Thyroid gland (tissue), 4 donors: ENCODE measurements at regions not wholly inside any gene's neighbourhood (a gene's known extent, or its start where the extent isn't known, plus 50 kb on each side); places are given as distances from the start of the nearest gene placed in this dataset.

Source experiments
- DNase-seq, 2 donors: peaks; one replicate each; pipeline ENCODE4 v3.0.0-alpha.2; 2019
- H3K27ac ChIP-seq, 3 donors: fragments of 200-600 bp; sonication (generic); 1 replicate in 2 of 3; 2 replicates in 1 of 3; pipeline ENCODE4 v1.5.1; 2016 to 2019; ENCODE audit warnings: mild to moderate bottlenecking in 1 of 3, moderate library complexity in 1 of 3
- H3K27me3 ChIP-seq: fragments of 200-600 bp; sonication (generic); one replicate; pipeline ENCODE4 v1.5.1; 2019
- H3K36me3 ChIP-seq, 2 donors: fragments of 200-600 bp; sonication (generic); one replicate each; pipeline ENCODE4 v1.5.1; 2016 to 2019
- H3K4me1 ChIP-seq, 2 donors: fragments of 200-600 bp; sonication (generic); one replicate each; pipeline ENCODE4 v1.5.1; 2017 to 2019
- H3K4me3 ChIP-seq, 3 donors: fragments of 200-600 bp; sonication (generic); replicated peaks in 1 of 3; 1 replicate in 2 of 3; 2 replicates in 1 of 3; pipeline ENCODE4 v1.5.1; 2016; ENCODE audit warnings: mild to moderate bottlenecking in 1 of 3
- H3K9me3 ChIP-seq: fragments of 200-600 bp; sonication (generic); one replicate; pipeline ENCODE4 v1.5.1; 2017
- POLR2A ChIP-seq, 2 donors: fragments of 450-650 bp; IDR thresholded peaks; one replicate each; pipeline ENCODE4 v1.6.1; 2017; ENCODE audit warnings: antibody characterized with exemption in 2 of 2, mild to moderate bottlenecking in 2 of 2, moderate library complexity in 1 of 2
- WGBS, 2 donors: methylation state at CpG; one replicate each; pipeline ENCODE4 v1.1.5; 2017; 5-methylcytosine and 5-hydroxymethylcytosine counted together
- intact Hi-C: fragments of 100-400 bp; cut with DNase I; formaldehyde crosslinking; loops from one replicate; pipeline ENCODE4 v1.15.1; 2023
- TF ChIP-seq, protein P1 (sequence below), 6 experiments: fragments of 200-600 bp in 3 of 6; fragments of 450-650 bp in 3 of 6; sonication (generic) in 3 of 6; IDR thresholded peaks; one replicate each; pipeline ENCODE4 v1.5.1; 2016 to 2019; ENCODE audit warnings: antibody characterized with exemption in 6 of 6, mild to moderate bottlenecking in 2 of 6, inconsistent platforms in 1 of 6, moderate library complexity in 1 of 6

DNA sequence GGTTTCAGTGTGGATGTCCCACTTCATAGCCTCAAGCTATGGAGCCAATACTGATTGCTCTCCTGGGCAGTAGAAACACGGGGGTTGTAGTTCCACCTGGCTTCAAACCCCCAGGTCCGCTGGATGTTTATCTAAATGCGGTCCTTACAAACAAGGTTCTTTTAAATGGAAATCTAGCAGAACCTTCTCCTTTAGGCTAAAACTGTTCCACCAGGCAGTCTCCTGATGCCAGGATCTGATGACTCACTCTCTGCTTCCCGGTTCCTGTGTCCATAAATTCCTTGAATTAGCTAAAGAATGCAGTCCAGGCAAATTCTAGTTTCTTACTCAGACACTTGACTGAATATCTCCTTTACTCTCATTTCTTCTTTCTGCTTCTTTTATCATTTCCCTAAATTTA, 108.4 kb upstream of the FAM3C start:
- intact Hi-C loops = no loop called here
- TF ChIP-seq, protein P1, sequence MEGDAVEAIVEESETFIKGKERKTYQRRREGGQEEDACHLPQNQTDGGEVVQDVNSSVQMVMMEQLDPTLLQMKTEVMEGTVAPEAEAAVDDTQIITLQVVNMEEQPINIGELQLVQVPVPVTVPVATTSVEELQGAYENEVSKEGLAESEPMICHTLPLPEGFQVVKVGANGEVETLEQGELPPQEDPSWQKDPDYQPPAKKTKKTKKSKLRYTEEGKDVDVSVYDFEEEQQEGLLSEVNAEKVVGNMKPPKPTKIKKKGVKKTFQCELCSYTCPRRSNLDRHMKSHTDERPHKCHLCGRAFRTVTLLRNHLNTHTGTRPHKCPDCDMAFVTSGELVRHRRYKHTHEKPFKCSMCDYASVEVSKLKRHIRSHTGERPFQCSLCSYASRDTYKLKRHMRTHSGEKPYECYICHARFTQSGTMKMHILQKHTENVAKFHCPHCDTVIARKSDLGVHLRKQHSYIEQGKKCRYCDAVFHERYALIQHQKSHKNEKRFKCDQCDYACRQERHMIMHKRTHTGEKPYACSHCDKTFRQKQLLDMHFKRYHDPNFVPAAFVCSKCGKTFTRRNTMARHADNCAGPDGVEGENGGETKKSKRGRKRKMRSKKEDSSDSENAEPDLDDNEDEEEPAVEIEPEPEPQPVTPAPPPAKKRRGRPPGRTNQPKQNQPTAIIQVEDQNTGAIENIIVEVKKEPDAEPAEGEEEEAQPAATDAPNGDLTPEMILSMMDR (IDR thresholded peaks at IDR 0.05) = no peak
- TF ChIP-seq POLR2A (IDR thresholded peaks at IDR 0.05) = no peak
- H3K36me3 ChIP-seq = no peaks in the 10 kb centered on the region

DNA sequence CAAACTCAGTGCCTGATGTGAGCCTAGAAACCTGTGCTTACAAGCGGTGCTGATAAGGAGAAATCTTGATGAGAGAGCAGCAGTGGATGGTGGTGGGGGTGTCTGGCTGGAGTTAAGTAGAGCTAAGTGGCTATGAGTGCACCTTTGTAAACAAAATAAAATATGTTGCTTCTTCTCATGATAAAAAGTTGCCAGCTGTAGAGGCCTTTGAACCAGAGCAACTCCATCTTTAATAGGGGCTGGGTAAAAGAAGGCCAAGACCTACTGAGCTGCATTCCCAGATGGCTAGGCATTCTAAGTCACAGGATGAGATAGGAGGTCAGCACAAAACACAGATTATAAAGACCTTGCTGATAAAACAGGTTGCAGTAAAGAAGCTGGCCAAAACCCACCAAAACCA, 107.6 kb upstream of the FAM3C start:
- Histone ChIP-seq H3K36me3 (no peaks in the 10 kb centered on the region), H3K27ac (no peak overlapping the region), H3K4me3 (no peak overlapping the region), H3K27me3 (no peaks in the 10 kb centered on the region), H3K9me3 (no peaks in the 10 kb centered on the region), H3K4me1 (no peaks in the 10 kb centered on the region)
- 90 to 95% methylated on average over 1 of the region's 1 CpG for WGBS, 2 donors
- no peak for DNase-seq
- intact Hi-C loops = no loop called here
- no peak for TF ChIP-seq POLR2A (IDR thresholded peaks at IDR 0.05)
- TF ChIP-seq, protein P1 (IDR thresholded peaks at IDR 0.05) = no peak

More for the DNA sequence above, 108.4 kb upstream of the FAM3C start:
- Histone ChIP-seq H3K4me1 (no peaks in the 10 kb centered on the region), H3K27me3 (no peaks in the 10 kb centered on the region), H3K4me3 (no peak overlapping the region), H3K27ac (no peak overlapping the region), H3K9me3 (no peaks in the 10 kb centered on the region)
- WGBS, 2 donors = 60 to 62% methylated on average over 4 of the region's 4 CpGs
- no peak for DNase-seq

DNA sequence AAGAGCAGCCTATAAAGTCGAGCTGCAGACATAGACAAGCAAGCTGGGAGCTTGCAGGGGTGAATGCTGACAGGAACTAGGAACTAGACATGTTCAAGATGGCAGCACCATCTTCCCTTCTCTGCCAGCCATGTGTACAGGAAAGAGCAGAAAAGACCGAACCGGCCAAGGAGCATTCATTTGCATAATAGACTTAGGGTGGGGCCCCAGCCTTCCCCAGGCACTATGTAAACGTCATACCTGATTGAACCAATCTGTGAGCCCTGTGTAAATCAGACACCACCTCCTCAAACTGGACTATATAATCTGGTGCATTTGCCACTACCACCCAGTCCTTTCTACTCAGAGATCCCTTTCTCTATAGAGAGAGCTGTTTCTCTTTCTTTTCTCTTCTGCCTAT, 106.9 kb upstream of the FAM3C start:
- Histone ChIP-seq H3K36me3 (no peaks in the 10 kb centered on the region), H3K27me3 (no peaks in the 10 kb centered on the region), H3K4me3 (no peak overlapping the region), H3K9me3 (no peaks in the 10 kb centered on the region), H3K4me1 (no peaks in the 10 kb centered on the region), H3K27ac (no peak overlapping the region)
- DNase-seq = no peak
- 79 to 82% methylated on average over 4 of the region's 4 CpGs for WGBS, 2 donors
- TF ChIP-seq, protein P1 (IDR thresholded peaks at IDR 0.05) = no peak
- no peak for TF ChIP-seq POLR2A (IDR thresholded peaks at IDR 0.05)
- intact Hi-C loops = no loop called here

DNA sequence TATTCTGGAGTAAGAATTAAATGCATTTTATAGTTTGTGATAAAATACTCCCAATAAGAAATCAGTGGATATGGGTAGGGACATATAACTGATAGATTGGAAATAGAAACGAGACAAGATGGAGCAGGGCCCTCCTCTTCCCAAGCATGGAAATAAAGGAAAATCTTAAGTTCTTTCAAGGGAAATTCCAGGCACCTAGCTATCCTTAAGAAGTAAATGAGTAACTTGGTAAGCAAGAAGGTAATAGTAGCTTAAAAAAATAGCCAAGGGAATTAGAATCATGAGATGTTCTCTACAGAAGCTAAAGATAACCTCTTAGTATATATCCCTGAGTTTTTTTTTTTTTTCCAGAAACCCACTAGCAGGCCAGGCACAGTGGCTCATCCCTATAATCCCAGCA, 105.5 kb upstream of the FAM3C start:
- Histone ChIP-seq H3K4me1 (no peaks in the 10 kb centered on the region), H3K9me3 (no peaks in the 10 kb centered on the region), H3K36me3 (no peaks in the 10 kb centered on the region), H3K4me3 (no peak overlapping the region), H3K27ac (no peak overlapping the region), H3K27me3 (no peaks in the 10 kb centered on the region)
- intact Hi-C loops = no loop called here
- TF ChIP-seq, protein P1 (IDR thresholded peaks at IDR 0.05) = no peak
- TF ChIP-seq POLR2A (IDR thresholded peaks at IDR 0.05) = no peak
- 86 to 89% methylated on average over 1 of the region's 1 CpG for WGBS, 2 donors
- no peak for DNase-seq

DNA sequence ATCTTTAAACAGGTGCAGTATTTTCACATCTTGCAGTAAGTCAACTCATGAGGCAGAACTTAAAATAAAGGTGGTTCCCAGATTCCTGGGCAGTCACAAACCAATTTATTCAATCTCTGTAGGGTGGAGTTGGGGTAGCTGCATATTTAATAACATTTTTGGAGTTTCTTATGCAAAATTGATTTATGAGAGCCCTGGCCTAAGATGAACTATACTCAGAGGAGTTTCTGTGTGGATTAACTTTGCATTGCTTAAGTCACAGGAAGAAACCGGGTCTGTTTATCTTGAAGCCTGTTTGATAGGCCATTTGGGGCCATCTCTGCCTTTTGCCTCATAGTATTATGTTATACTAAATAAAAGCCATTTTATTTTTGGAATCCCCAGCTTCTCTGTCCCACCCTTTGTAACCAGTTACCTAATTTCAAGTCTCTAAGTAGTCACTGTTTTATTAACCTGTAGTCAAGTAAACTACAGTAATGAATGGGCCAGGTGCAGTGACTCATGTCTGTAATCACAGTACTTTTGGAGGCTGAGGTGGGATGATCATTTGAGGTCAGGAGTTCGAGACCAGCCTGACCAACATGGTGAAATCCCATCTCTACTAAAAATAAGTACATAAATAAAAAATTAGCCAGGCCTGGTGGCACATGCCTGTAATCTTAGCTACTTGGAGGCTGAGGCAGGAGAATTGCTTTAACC, 104.4 kb upstream of the FAM3C start:
- intact Hi-C loops = no loop called here
- no peaks in the 10 kb centered on the region for H3K27me3 ChIP-seq
- no peak for DNase-seq
- H3K4me1 ChIP-seq = no peaks in the 10 kb centered on the region
- no peak overlapping the region for H3K27ac ChIP-seq
- H3K36me3 ChIP-seq = no peaks in the 10 kb centered on the region
- H3K9me3 ChIP-seq = no peaks in the 10 kb centered on the region
- H3K4me3 ChIP-seq = no peak overlapping the region
- 77% methylated on average over 2 of the region's 2 CpGs for WGBS, 2 donors
- no peak for TF ChIP-seq POLR2A (IDR thresholded peaks at IDR 0.05)
- TF ChIP-seq, protein P1 (IDR thresholded peaks at IDR 0.05) = no peak
